ENCODE measurements at regions not wholly inside any gene's neighbourhood (a gene's known extent, or its start where the extent isn't known, plus 50 kb on each side); places are given as distances from the start of the nearest gene placed in this dataset.

- TF ChIP-seq CTCF (IDR thresholded peaks at IDR 0.05) (no peak), EP300 (IDR thresholded peaks at IDR 0.05; ENCODE audit: low read depth) (no peak)
Observed at GRCh38 chr3:139774560-139775302, 97.0 kb upstream of the NMNAT3 start.
